BJ (cell line): ENCODE measurements at regions not wholly inside any gene's neighbourhood (a gene's known extent, or its start where the extent isn't known, plus 50 kb on each side); places are given as distances from the start of the nearest gene placed in this dataset.

Experiments
- CTCF ChIA-PET: fragments of 350-600 bp; formaldehyde crosslinking; extraction: SDS; loops from one replicate; lab custom pipeline; 2021; ENCODE audit warnings: antibody characterized with exemption, inconsistent platforms; lab: Yijun Ruan, JAX
- POLR2A ChIA-PET: fragments of 300-600 bp; sonication (Branson Sonifier 250); formaldehyde crosslinking; extraction: SDS; loops from one replicate; lab custom pipeline; 2021; ENCODE audit warnings: antibody characterized with exemption; lab: Charles Lee
- DNase-seq: peaks from one replicate; pipeline ENCODE4 v3.0.0-alpha.2; 2011; ENCODE audit warnings: low read depth
- H3K27me3 ChIP-seq: 2 replicates; pipeline ENCODE4 v1.6.0; 2011; ENCODE audit warnings: low read length; ENCODE audit not compliant: control insufficient read depth, insufficient read depth
- H3K36me3 ChIP-seq: 2 replicates; pipeline ENCODE4 v1.5.1; 2011; ENCODE audit warnings: low read length; ENCODE audit not compliant: control insufficient read depth, insufficient read depth
- H3K4me3 ChIP-seq: 2 replicates; pipeline ENCODE4 v1.5.1; 2011; ENCODE audit warnings: low read depth, mild to moderate bottlenecking, control low read depth, low read length
- CTCF ChIP-seq: IDR thresholded peaks from 2 replicates; pipeline ENCODE4 v1.5.1; 2011; ENCODE audit warnings: low read depth, mild to moderate bottlenecking, control low read depth, inconsistent platforms, low read length, moderate library complexity; ENCODE audit not compliant: insufficient read depth

- no peak for TF ChIP-seq CTCF
- ChIA-PET CTCF (interaction anchor here (1.0 kb wide), 1 partner anchor 61 kb away, joined by 3 read pairs; no protein-coding TSS in a partner anchor), POLR2A (no interaction called here)
- no peaks in the 10 kb centered on the region for H3K27me3 ChIP-seq
- DNase-seq = no peak
- H3K4me3 ChIP-seq = no peak overlapping the region
- H3K36me3 ChIP-seq = no peaks in the 10 kb centered on the region
Observed at GRCh38 chr6:150456466-150456865, 87.7 kb downstream of the IYD start.

GRCh38 chr6:150456902-150457643, 88.3 kb downstream of the IYD start:
- CTCF ChIA-PET = interaction anchor here (1.0 kb wide), 1 partner anchor 62 kb away, joined by 3 read pairs; no protein-coding TSS in a partner anchor
- TF ChIP-seq CTCF = no peak
- POLR2A ChIA-PET = no interaction called here

GRCh38 chr6:150458579-150458978, 89.8 kb downstream of the IYD start:
- ChIA-PET CTCF (no interaction called here), POLR2A (no interaction called here)
- Histone ChIP-seq H3K36me3 (no peaks in the 10 kb centered on the region), H3K4me3 (no peak overlapping the region), H3K27me3 (no peaks in the 10 kb centered on the region; the same call in 1 of the 2 replicates)
- no peak for DNase-seq
- no peak for TF ChIP-seq CTCF

More at GRCh38 chr6:150456902-150457643, 88.3 kb downstream of the IYD start:
- H3K36me3 ChIP-seq = no peaks in the 10 kb centered on the region
- H3K4me3 ChIP-seq = no peak overlapping the region
- no peak for DNase-seq
- no peaks in the 10 kb centered on the region for H3K27me3 ChIP-seq

- DNase-seq = no peak
- Histone ChIP-seq H3K27me3 (no peaks in the 10 kb centered on the region; the same call in 1 of the 2 replicates), H3K4me3 (no peak overlapping the region), H3K36me3 (no peaks in the 10 kb centered on the region)
- ChIA-PET POLR2A (no interaction called here), CTCF (no interaction called here)
- TF ChIP-seq CTCF = no peak
Observed at GRCh38 chr6:150463852-150464251, 95.0 kb downstream of the IYD start.

- Histone ChIP-seq H3K36me3 (no peaks in the 10 kb centered on the region), H3K4me3 (no peak overlapping the region), H3K27me3 (no peaks in the 10 kb centered on the region; the same call in 1 of the 2 replicates)
- ChIA-PET CTCF (no interaction called here), POLR2A (no interaction called here)
- no peak for DNase-seq
- TF ChIP-seq CTCF = no peak
Observed at GRCh38 chr6:150464966-150465365, 96.2 kb downstream of the IYD start.
